ENCODE measurements at regions not wholly inside any gene's neighbourhood (a gene's known extent, or its start where the extent isn't known, plus 50 kb on each side); places are given as distances from the start of the nearest gene placed in this dataset.

DNA sequence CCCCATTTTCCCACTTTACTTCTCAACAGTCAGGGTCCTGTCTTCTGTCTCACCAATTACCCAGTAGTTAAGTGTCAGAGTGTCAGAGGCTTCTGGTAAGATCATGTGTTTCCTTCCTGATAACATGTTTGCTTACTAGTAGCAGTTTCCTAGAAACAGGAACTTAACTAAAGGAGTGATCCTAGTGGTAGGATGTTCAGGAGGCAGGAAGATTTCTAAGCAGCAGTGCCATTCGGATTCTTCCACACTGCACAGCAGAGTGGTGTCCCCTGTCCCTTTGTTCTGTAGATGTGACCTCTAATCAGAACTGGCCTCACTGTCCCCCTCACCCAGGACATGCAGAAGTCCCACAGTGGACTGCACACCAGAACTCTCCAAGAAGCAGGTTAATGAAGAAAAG is 221.8 kb upstream of the OSR1 start:
- H3K9me3 ChIP-seq (ENCODE audit: control insufficient read depth in 5 of 5, low read length in 5 of 5): no peaks in the 10 kb centered on the region
- no peaks in the 10 kb centered on the region for H3K36me3 ChIP-seq (ENCODE audit: control insufficient read depth in 5 of 5, insufficient read depth in 5 of 5, low read length in 5 of 5)
- no peak overlapping the region for H3K27ac ChIP-seq (ENCODE audit: low read depth, low read length)
- no peak overlapping the region for H3K4me3 ChIP-seq (ENCODE audit: low read depth in 1 of 5, low read length in 5 of 5)
- H3K27me3 ChIP-seq (ENCODE audit: control insufficient read depth in 5 of 5, insufficient read depth in 4 of 5, low read length in 5 of 5): no peaks in the 10 kb centered on the region
- no peak overlapping the region for H3K9ac ChIP-seq (ENCODE audit: low read length in 5 of 5)
- H3K4me1 ChIP-seq (ENCODE audit: control insufficient read depth in 5 of 5, insufficient read depth in 5 of 5, low read length in 5 of 5): peaks cover 0 to 13% (median under 1%) of the 10 kb centered on the region in 5 donors

DNA sequence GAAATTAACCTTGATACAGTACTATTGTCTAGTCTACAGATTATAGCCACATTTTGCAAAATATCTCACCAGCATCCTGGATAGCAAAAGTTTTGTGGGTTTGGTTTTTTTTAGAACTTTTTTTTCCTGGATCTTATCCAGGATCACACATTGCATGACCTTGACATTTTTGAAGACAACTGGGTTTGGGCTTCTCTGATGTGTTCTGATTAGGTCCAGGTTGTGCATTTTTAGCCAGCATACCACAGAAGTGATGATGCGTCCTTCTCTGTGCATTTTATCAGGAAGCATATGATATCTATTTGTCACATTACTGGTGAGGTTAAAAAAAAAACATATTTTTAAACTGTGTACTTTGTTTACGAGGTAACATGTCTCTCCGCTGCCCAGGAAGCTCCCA is 221.0 kb upstream of the OSR1 start:
- Histone ChIP-seq H3K27me3 (ENCODE audit: control insufficient read depth in 5 of 5, insufficient read depth in 4 of 5, low read length in 5 of 5) (no peaks in the 10 kb centered on the region), H3K27ac (ENCODE audit: low read depth, low read length) (no peak overlapping the region), H3K9ac (ENCODE audit: low read length in 5 of 5) (no peak overlapping the region), H3K4me3 (ENCODE audit: low read depth in 1 of 5, low read length in 5 of 5) (no peak overlapping the region), H3K4me1 (ENCODE audit: control insufficient read depth in 5 of 5, insufficient read depth in 5 of 5, low read length in 5 of 5) (peaks cover 3 to 21% (median 8%) of the 10 kb centered on the region in 5 donors), H3K9me3 (ENCODE audit: control insufficient read depth in 5 of 5, low read length in 5 of 5) (no peaks in the 10 kb centered on the region), H3K36me3 (ENCODE audit: control insufficient read depth in 5 of 5, insufficient read depth in 5 of 5, low read length in 5 of 5) (no peaks in the 10 kb centered on the region)

DNA sequence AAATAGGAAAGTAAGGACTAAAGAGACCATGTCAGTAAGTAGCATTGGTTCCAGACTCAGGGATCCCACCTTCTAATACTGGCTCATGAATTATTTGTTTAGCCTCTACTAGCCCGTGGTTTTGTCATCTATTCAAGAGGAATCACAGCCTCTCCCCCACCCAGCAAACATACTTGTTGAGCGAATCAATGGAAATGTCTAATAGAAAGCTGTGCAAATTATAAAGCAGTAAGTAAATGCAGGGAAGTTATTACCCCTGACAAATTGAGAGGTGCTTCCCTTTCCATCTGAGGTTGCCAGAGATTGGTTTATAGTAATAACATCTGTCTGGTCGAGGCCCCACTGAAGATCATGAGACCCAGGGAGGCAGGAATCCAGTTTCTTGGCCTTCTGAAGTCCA is 219.3 kb upstream of the OSR1 start:
- H3K9ac ChIP-seq (ENCODE audit: low read length in 5 of 5): no peak overlapping the region
- no peak overlapping the region for H3K27ac ChIP-seq (ENCODE audit: low read depth, low read length)
- H3K36me3 ChIP-seq (ENCODE audit: control insufficient read depth in 5 of 5, insufficient read depth in 5 of 5, low read length in 5 of 5): no peaks in the 10 kb centered on the region
- peaks cover 3 to 27% (median 11%) of the 10 kb centered on the region in 5 donors for H3K4me1 ChIP-seq (ENCODE audit: control insufficient read depth in 5 of 5, insufficient read depth in 5 of 5, low read length in 5 of 5)
- no peaks in the 10 kb centered on the region for H3K27me3 ChIP-seq (ENCODE audit: control insufficient read depth in 5 of 5, insufficient read depth in 4 of 5, low read length in 5 of 5)
- H3K9me3 ChIP-seq (ENCODE audit: control insufficient read depth in 5 of 5, low read length in 5 of 5): no peaks in the 10 kb centered on the region
- H3K4me3 ChIP-seq (ENCODE audit: low read depth in 1 of 5, low read length in 5 of 5): no peak overlapping the region

DNA sequence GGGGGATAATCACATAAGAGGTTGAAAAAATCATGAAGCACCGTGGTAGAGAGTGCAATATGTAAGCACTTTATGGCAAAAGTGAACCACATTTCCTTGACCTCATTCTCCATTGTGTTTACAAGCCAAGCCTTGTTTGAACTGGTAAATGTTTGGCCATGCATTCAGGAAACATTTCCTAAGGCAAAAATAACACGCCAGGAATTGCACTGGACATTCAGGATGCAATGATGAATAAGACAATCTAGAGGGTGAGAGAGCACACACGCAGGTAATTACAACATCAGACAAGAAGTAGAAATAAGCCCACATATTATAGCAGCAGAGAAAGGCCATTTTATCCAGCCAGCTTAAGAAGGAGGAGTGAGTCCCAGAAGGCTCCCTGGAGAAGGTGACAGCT is 218.0 kb upstream of the OSR1 start:
- Histone ChIP-seq H3K9me3 (ENCODE audit: control insufficient read depth in 5 of 5, low read length in 5 of 5) (no peaks in the 10 kb centered on the region), H3K9ac (ENCODE audit: low read length in 5 of 5) (no peak overlapping the region), H3K36me3 (ENCODE audit: control insufficient read depth in 5 of 5, insufficient read depth in 5 of 5, low read length in 5 of 5) (no peaks in the 10 kb centered on the region), H3K4me3 (ENCODE audit: low read depth in 1 of 5, low read length in 5 of 5) (no peak overlapping the region), H3K27me3 (ENCODE audit: control insufficient read depth in 5 of 5, insufficient read depth in 4 of 5, low read length in 5 of 5) (peaks cover 0 to 3% (median 0%) of the 10 kb centered on the region in 5 donors), H3K27ac (ENCODE audit: low read depth, low read length) (no peak overlapping the region), H3K4me1 (ENCODE audit: control insufficient read depth in 5 of 5, insufficient read depth in 5 of 5, low read length in 5 of 5) (peaks cover 3 to 27% (median 11%) of the 10 kb centered on the region in 5 donors)

DNA sequence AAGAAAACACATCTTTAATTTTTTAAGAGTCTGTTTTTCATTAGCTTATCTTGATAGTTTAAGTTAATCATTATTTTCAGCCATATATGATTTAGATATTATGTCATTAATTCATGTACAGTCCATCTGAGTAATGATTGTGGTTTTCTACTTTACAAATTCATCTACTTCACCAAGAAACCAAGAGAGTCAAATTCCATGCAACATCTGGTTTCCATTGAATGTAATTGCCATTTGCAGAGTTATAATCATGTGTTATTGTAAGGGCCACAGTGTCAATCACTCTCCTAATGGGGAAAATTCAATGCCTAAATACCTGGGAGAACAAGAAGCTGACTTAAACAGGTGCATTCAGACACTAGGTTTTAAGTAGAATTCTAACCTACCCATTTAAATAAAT is 217.2 kb upstream of the OSR1 start:
- no peaks in the 10 kb centered on the region for H3K9me3 ChIP-seq (ENCODE audit: control insufficient read depth in 5 of 5, low read length in 5 of 5)
- H3K4me1 ChIP-seq (ENCODE audit: control insufficient read depth in 5 of 5, insufficient read depth in 5 of 5, low read length in 5 of 5): peaks cover 3 to 27% (median 11%) of the 10 kb centered on the region in 5 donors
- H3K27ac ChIP-seq (ENCODE audit: low read depth, low read length): no peak overlapping the region
- H3K36me3 ChIP-seq (ENCODE audit: control insufficient read depth in 5 of 5, insufficient read depth in 5 of 5, low read length in 5 of 5): no peaks in the 10 kb centered on the region
- no peak overlapping the region for H3K4me3 ChIP-seq (ENCODE audit: low read depth in 1 of 5, low read length in 5 of 5)
- H3K27me3 ChIP-seq (ENCODE audit: control insufficient read depth in 5 of 5, insufficient read depth in 4 of 5, low read length in 5 of 5): peaks cover 0 to 3% (median 0%) of the 10 kb centered on the region in 5 donors
- H3K9ac ChIP-seq (ENCODE audit: low read length in 5 of 5): no peak overlapping the region

DNA sequence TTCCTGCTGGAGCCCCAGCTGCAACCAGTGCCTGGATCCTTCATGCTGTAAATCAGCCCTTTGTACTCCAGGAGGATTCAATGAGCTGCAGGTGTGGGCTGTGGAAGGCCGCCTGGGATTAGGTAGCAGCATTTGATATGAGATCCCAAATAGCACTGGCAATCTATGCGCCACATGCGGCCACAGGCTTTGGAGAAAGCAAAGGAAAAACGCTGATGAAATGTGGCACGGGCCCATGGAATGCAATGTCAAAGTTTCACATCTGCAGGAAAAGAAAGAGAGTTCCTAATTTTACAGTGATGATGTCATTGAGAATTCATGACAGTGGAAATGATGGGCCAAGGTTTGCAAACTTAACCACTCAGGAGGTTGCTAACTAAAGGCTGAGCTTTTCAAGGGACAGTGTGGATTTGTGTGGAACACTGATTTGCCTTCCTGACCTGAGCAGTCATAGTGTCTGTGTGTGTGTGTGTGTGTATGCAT is 216.4 kb upstream of the OSR1 start:
- no peak overlapping the region for H3K4me3 ChIP-seq (ENCODE audit: low read depth in 1 of 5, low read length in 5 of 5)

DNA sequence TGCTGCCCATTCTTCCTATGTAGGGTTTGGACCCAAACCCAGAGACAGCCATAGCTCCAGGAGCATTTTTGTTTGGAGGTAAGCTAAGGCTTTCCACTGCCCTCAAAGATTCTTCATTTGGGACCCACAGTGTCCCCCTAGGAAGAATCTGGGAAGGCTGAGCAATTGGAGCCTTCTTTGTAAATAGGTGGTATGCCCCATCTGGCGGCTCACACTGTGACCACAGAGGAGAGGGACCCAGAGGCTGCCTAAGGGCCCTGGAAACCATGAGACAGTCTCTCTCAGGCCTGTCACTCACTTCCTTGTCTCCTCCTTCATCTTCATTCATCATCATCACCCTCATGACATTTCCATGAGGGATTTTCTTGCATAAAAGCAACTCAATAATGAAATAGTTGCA is 215.4 kb upstream of the OSR1 start:
- no peaks in the 10 kb centered on the region for H3K9me3 ChIP-seq (ENCODE audit: control insufficient read depth in 5 of 5, low read length in 5 of 5)
- H3K36me3 ChIP-seq (ENCODE audit: control insufficient read depth in 5 of 5, insufficient read depth in 5 of 5, low read length in 5 of 5): no peaks in the 10 kb centered on the region
- H3K27me3 ChIP-seq (ENCODE audit: control insufficient read depth in 5 of 5, insufficient read depth in 4 of 5, low read length in 5 of 5): peaks cover 0 to 3% (median 0%) of the 10 kb centered on the region in 5 donors
- no peak overlapping the region for H3K9ac ChIP-seq (ENCODE audit: low read length in 5 of 5)
- H3K4me1 ChIP-seq (ENCODE audit: control insufficient read depth in 5 of 5, insufficient read depth in 5 of 5, low read length in 5 of 5): peaks cover 3 to 24% (median 11%) of the 10 kb centered on the region in 5 donors
- no peak overlapping the region for H3K4me3 ChIP-seq (ENCODE audit: low read depth in 1 of 5, low read length in 5 of 5)
- H3K27ac ChIP-seq (ENCODE audit: low read depth, low read length): no peak overlapping the region

More for the DNA sequence above, 216.4 kb upstream of the OSR1 start:
- Histone ChIP-seq H3K9me3 (ENCODE audit: control insufficient read depth in 5 of 5, low read length in 5 of 5) (no peaks in the 10 kb centered on the region), H3K4me1 (ENCODE audit: control insufficient read depth in 5 of 5, insufficient read depth in 5 of 5, low read length in 5 of 5) (peaks cover 3 to 24% (median 11%) of the 10 kb centered on the region in 5 donors), H3K27me3 (ENCODE audit: control insufficient read depth in 5 of 5, insufficient read depth in 4 of 5, low read length in 5 of 5) (peaks cover 0 to 3% (median 0%) of the 10 kb centered on the region in 5 donors), H3K9ac (ENCODE audit: low read length in 5 of 5) (no peak overlapping the region), H3K36me3 (ENCODE audit: control insufficient read depth in 5 of 5, insufficient read depth in 5 of 5, low read length in 5 of 5) (no peaks in the 10 kb centered on the region), H3K27ac (ENCODE audit: low read depth, low read length) (no peak overlapping the region)

DNA sequence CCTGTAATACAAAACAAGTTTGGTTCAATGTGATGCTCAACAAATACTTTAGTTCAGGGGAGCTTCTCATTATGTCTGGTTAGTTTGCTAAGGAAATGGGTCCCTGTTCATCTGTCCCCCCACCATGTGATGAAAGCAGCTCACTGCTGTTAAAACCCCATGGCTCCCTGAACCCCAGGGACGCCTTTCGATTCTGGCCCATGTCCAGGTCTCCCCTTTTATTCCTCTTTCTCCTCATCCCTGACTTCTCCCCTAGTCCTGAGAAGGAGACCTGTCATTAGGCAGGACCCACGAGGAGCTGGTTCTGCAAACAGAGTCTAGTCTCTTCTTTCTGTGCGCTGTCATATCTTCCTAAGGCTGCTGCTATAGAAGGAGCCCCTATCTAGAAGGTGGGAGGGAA is 213.3 kb upstream of the OSR1 start:
- peaks cover 0 to 3% (median 0%) of the 10 kb centered on the region in 5 donors for H3K27me3 ChIP-seq (ENCODE audit: control insufficient read depth in 5 of 5, insufficient read depth in 4 of 5, low read length in 5 of 5)
- H3K9me3 ChIP-seq (ENCODE audit: control insufficient read depth in 5 of 5, low read length in 5 of 5): no peaks in the 10 kb centered on the region
- H3K9ac ChIP-seq (ENCODE audit: low read length in 5 of 5): no peak overlapping the region
- peaks cover 3 to 24% (median 11%) of the 10 kb centered on the region in 5 donors for H3K4me1 ChIP-seq (ENCODE audit: control insufficient read depth in 5 of 5, insufficient read depth in 5 of 5, low read length in 5 of 5)
- H3K36me3 ChIP-seq (ENCODE audit: control insufficient read depth in 5 of 5, insufficient read depth in 5 of 5, low read length in 5 of 5): no peaks in the 10 kb centered on the region
- no peak overlapping the region for H3K4me3 ChIP-seq (ENCODE audit: low read depth in 1 of 5, low read length in 5 of 5)
- H3K27ac ChIP-seq (ENCODE audit: low read depth, low read length): no peak overlapping the region

DNA sequence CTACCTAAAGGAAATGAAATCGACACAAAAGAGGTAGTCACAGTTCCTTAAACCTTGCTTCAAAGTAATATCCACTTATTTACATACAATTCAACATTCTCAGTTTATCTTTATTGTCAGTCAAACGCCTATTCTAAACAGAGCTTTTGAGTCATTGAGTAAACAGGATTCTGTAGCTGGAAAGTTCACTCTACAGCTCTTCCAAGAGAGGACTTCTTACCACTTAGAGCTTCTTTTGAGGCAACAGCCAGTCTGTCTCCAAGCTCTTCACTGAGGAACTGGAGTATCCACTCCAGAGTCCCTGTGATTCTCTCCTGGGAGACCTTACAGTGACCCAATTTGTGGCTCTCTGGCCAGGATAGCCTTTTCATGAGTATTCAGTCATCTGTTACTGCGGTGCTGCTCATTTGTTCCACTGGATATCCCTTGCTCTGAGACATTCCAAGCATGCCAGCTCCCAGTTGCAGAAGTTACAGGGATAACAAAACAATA is 210.9 kb upstream of the OSR1 start:
- no peak overlapping the region for H3K27ac ChIP-seq (ENCODE audit: low read depth, low read length)
- H3K4me1 ChIP-seq (ENCODE audit: control insufficient read depth in 5 of 5, insufficient read depth in 5 of 5, low read length in 5 of 5): peaks cover 0 to 6% (median 2%) of the 10 kb centered on the region in 5 donors
- H3K36me3 ChIP-seq (ENCODE audit: control insufficient read depth in 5 of 5, insufficient read depth in 5 of 5, low read length in 5 of 5): no peaks in the 10 kb centered on the region
- H3K27me3 ChIP-seq (ENCODE audit: control insufficient read depth in 5 of 5, insufficient read depth in 4 of 5, low read length in 5 of 5): peaks cover 0 to 3% (median 0%) of the 10 kb centered on the region in 5 donors
- no peak overlapping the region for H3K4me3 ChIP-seq (ENCODE audit: low read depth in 1 of 5, low read length in 5 of 5)
- no peak overlapping the region for H3K9ac ChIP-seq (ENCODE audit: low read length in 5 of 5)
- H3K9me3 ChIP-seq (ENCODE audit: control insufficient read depth in 5 of 5, low read length in 5 of 5): no peaks in the 10 kb centered on the region

DNA sequence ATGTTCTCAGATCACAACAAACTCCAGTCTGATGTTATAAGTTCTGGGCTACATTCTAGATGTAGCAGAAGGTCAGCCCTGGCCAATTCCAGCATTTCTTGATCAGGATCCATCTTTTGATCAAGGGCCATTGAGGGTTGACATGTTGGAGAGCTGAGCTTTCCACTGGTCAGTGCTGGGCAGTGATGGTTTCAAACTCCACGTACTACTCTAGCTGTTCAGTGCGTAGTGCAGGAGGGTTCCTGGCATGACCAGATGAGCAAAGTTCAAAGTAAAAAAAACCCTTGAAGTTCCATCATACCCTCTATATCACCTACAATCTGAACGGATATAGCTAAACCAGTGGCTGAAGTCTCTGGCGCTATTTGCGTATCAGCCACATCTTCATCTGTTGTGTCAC is 210.4 kb upstream of the OSR1 start:
- Histone ChIP-seq H3K36me3 (ENCODE audit: control insufficient read depth in 5 of 5, insufficient read depth in 5 of 5, low read length in 5 of 5) (no peaks in the 10 kb centered on the region), H3K4me3 (ENCODE audit: low read depth in 1 of 5, low read length in 5 of 5) (no peak overlapping the region), H3K4me1 (ENCODE audit: control insufficient read depth in 5 of 5, insufficient read depth in 5 of 5, low read length in 5 of 5) (peaks cover 0 to under 1% (median 0%) of the 10 kb centered on the region in 5 donors), H3K9me3 (ENCODE audit: control insufficient read depth in 5 of 5, low read length in 5 of 5) (no peaks in the 10 kb centered on the region), H3K9ac (ENCODE audit: low read length in 5 of 5) (no peak overlapping the region), H3K27ac (ENCODE audit: low read depth, low read length) (no peak overlapping the region), H3K27me3 (ENCODE audit: control insufficient read depth in 5 of 5, insufficient read depth in 4 of 5, low read length in 5 of 5) (peaks cover 0 to 3% (median 0%) of the 10 kb centered on the region in 5 donors)
